NCI-H1105 (cell line): ENCODE measurements at regions not wholly inside any gene's neighbourhood (a gene's known extent, or its start where the extent isn't known, plus 50 kb on each side); places are given as distances from the start of the nearest gene placed in this dataset.

Source experiments
- DNase-seq: peaks from one replicate; lab custom pipeline; 2025; lab: John Stamatoyannopoulos, UW

GRCh38 chr2:145021962-145022665 lies 502.2 kb upstream of the ZEB2 start:
- no peak for DNase-seq

GRCh38 chr2:145020694-145021093 lies 500.8 kb upstream of the ZEB2 start:
- no peak for DNase-seq

GRCh38 chr2:145020139-145020538 lies 500.2 kb upstream of the ZEB2 start:
- DNase-seq, result no peak

GRCh38 chr2:145018502-145018901 lies 498.6 kb upstream of the ZEB2 start:
- no peak for DNase-seq

GRCh38 chr2:145017149-145017548 lies 497.2 kb upstream of the ZEB2 start:
- no peak for DNase-seq

- no peak for DNase-seq
These were observed 496.8 kb upstream of the ZEB2 start for GRCh38 chr2:145016711-145017110.

GRCh38 chr2:145015561-145015960 lies 495.6 kb upstream of the ZEB2 start:
- no peak for DNase-seq

GRCh38 chr2:145012806-145013205 lies 492.9 kb upstream of the ZEB2 start:
- DNase-seq, result no peak

GRCh38 chr2:145012214-145012670 lies 492.3 kb upstream of the ZEB2 start:
- peak; percentile 27 for DNase-seq

- DNase-seq, result no peak
These were observed 490.7 kb upstream of the ZEB2 start for GRCh38 chr2:145010635-145011034.

- DNase-seq, result no peak
These were observed 488.0 kb upstream of the ZEB2 start for GRCh38 chr2:145007960-145008263.

GRCh38 chr2:145007093-145007959 lies 487.4 kb upstream of the ZEB2 start:
- DNase-seq, result no peak

- no peak for DNase-seq
These were observed 482.7 kb upstream of the ZEB2 start for GRCh38 chr2:145002624-145003023.

GRCh38 chr2:145000376-145000775 lies 480.5 kb upstream of the ZEB2 start:
- no peak for DNase-seq

- no peak for DNase-seq
These were observed 480.0 kb upstream of the ZEB2 start for GRCh38 chr2:144999936-145000335.

- DNase-seq, result no peak
These were observed 479.4 kb upstream of the ZEB2 start for GRCh38 chr2:144999071-144999875.

- no peak for DNase-seq
These were observed 478.5 kb upstream of the ZEB2 start for GRCh38 chr2:144998435-144998834.

GRCh38 chr2:144996225-144996795 lies 476.4 kb upstream of the ZEB2 start:
- DNase-seq, result no peak

GRCh38 chr2:144995482-144995881 lies 475.6 kb upstream of the ZEB2 start:
- no peak for DNase-seq

GRCh38 chr2:144990661-144991060 lies 470.7 kb upstream of the ZEB2 start:
- DNase-seq, result no peak

GRCh38 chr2:144989579-144990270 lies 469.8 kb upstream of the ZEB2 start:
- DNase-seq, result no peak

- no peak for DNase-seq
These were observed 468.7 kb upstream of the ZEB2 start for GRCh38 chr2:144988591-144988990.
